Suprapubic skin (tissue), 3 donors: ENCODE measurements at regions not wholly inside any gene's neighbourhood (a gene's known extent, or its start where the extent isn't known, plus 50 kb on each side); places are given as distances from the start of the nearest gene placed in this dataset.

ENCODE experiments used
- EP300 ChIP-seq: sonication (generic); formaldehyde crosslinking; IDR thresholded peaks from one replicate; pipeline ENCODE4 v1.6.1; 2017; ENCODE audit warnings: antibody characterized with exemption
- POLR2A ChIP-seq, 2 donors: fragments of 450-650 bp; IDR thresholded peaks; one replicate each; pipeline ENCODE4 v1.6.1; 2017; ENCODE audit warnings: antibody characterized with exemption in 2 of 2, mild to moderate bottlenecking in 2 of 2, moderate library complexity in 2 of 2
- TF ChIP-seq, protein P1 (sequence below), 2 donors: fragments of 200-600 bp in 1 of 2; fragments of 450-650 bp in 1 of 2; sonication (generic) in 1 of 2; IDR thresholded peaks; one replicate each; pipeline ENCODE4 v1.5.1; 2016 to 2019; ENCODE audit warnings: antibody characterized with exemption in 2 of 2, mild to moderate bottlenecking in 1 of 2, moderate library complexity in 1 of 2

DNA sequence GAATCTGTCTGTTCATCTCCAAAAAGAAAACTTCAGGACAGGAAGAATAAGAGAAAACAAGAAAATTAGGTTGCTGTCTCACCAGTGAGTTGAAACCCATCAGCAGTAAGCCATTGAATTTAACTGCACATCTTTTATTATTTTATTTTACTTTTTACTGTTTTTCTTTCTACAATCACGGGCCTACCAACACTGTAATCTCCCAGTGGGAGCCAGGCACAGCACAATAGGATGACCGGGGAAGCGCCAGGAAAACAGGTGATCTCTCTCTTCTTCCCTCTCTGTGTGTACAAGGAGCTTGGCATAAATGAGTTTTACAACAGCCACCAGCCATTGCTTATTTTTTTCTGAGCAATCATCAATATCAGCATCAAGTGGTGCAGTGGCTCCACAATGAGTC lies 113.1 kb upstream of the ESRRG start:
- TF ChIP-seq, protein P1, sequence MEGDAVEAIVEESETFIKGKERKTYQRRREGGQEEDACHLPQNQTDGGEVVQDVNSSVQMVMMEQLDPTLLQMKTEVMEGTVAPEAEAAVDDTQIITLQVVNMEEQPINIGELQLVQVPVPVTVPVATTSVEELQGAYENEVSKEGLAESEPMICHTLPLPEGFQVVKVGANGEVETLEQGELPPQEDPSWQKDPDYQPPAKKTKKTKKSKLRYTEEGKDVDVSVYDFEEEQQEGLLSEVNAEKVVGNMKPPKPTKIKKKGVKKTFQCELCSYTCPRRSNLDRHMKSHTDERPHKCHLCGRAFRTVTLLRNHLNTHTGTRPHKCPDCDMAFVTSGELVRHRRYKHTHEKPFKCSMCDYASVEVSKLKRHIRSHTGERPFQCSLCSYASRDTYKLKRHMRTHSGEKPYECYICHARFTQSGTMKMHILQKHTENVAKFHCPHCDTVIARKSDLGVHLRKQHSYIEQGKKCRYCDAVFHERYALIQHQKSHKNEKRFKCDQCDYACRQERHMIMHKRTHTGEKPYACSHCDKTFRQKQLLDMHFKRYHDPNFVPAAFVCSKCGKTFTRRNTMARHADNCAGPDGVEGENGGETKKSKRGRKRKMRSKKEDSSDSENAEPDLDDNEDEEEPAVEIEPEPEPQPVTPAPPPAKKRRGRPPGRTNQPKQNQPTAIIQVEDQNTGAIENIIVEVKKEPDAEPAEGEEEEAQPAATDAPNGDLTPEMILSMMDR (IDR thresholded peaks at IDR 0.05): no peak
- TF ChIP-seq POLR2A (IDR thresholded peaks at IDR 0.05) (no peak), EP300 (no peak)
